GM12872 (cell line): ENCODE measurements at regions not wholly inside any gene's neighbourhood (a gene's known extent, or its start where the extent isn't known, plus 50 kb on each side); places are given as distances from the start of the nearest gene placed in this dataset.

Experiments used
- TF ChIP-seq, protein P1 (sequence below): IDR thresholded peaks from 3 replicates; pipeline ENCODE4 v1.5.1; 2011; ENCODE audit warnings: low read depth, mild to moderate bottlenecking, low read length, moderate library complexity; ENCODE audit not compliant: insufficient read depth

DNA sequence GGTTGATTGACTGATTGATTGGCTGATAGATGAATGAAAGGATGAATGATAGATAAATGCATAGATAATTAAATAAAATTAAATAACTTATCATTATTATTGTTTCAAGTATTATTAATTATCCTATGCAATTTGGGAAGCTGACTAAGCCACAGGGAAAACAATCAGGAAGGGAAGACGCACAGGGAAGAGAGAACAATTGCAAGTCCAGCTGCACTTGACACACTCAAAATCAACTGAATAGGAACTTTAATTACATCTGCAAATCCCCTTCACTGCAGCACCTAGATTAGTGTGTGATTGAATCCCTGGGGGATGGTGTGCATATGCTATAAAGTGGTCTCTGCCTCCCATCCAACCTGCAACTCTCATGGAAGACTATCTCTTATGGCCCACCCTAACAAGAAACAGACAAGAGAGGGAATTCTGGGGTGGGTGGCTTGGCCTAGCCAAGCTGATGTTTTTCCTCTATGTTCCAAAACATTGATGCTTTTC lies 161.1 kb upstream of the FGGY start:
- TF ChIP-seq, protein P1, sequence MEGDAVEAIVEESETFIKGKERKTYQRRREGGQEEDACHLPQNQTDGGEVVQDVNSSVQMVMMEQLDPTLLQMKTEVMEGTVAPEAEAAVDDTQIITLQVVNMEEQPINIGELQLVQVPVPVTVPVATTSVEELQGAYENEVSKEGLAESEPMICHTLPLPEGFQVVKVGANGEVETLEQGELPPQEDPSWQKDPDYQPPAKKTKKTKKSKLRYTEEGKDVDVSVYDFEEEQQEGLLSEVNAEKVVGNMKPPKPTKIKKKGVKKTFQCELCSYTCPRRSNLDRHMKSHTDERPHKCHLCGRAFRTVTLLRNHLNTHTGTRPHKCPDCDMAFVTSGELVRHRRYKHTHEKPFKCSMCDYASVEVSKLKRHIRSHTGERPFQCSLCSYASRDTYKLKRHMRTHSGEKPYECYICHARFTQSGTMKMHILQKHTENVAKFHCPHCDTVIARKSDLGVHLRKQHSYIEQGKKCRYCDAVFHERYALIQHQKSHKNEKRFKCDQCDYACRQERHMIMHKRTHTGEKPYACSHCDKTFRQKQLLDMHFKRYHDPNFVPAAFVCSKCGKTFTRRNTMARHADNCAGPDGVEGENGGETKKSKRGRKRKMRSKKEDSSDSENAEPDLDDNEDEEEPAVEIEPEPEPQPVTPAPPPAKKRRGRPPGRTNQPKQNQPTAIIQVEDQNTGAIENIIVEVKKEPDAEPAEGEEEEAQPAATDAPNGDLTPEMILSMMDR, result no peak

DNA sequence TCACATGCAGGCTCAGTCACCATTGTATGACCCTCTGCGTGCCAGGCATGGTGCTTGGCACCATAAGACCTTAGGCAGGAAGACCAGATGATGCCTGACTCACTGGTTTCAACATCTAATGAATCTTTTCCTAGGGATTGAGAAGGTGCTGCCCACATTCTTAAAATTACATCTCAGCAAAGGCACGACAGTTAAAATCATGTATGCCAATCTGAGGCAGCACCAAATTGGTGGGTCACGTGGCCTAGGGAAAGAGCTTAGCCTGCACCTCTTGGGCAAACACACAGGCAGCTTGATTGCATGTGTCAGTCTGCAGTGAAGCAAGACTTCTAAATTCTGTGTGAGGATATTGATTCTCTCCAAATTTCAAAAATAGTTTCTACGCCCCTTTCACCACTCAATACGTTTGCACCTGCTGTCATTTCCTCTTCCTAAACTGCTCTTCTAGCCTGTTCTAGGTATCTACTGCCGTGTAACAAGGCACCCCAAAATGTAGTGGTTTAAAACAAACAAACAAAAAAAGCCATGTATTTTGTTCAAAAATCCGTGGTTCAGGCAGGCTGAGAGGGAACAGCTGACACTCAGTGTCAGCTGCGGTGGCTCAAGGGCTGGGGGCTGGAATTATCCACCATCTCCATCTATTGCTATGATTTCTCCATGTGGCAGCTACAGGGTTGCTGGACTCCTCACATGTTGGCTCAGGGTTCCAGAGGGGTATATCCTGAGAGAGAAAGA lies 160.2 kb upstream of the FGGY start:
- TF ChIP-seq, protein P1, result no peak

DNA sequence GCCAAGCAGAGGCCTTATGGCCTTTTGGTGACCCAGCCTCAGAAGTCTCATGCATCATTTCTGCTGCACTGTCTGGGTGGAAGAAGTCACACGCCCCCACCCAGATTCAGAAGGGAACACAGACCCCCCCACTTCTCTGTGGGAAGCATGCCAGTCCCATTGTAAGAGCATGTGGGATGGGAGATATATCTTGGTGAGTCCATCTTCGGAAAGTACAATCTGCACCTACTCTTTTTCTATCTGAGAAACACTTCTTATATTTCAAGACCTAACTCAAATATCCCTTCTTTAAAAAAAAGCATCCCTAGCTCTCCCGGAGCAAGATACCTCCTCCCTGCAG lies 159.6 kb upstream of the FGGY start:
- TF ChIP-seq, protein P1, result no peak

DNA sequence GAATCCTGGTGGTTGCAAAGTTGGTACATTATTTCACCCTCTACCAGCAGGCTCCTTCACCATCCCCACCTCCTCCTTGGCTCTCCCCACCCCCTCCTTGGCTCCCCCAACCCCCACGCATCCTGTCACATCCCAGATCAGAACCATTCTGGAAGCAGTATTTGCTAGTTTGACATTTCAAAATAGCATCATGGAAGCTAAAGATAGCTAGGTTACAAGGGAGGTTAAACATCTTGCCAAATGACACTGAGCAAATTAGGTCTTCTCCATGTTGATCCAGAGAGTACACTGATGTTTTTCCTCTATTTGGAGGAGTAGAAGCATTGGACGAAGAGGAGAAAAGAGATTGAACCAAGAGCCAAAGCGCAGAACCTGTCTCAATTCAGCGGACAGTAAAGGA lies 158.9 kb upstream of the FGGY start:
- TF ChIP-seq, protein P1, result no peak

DNA sequence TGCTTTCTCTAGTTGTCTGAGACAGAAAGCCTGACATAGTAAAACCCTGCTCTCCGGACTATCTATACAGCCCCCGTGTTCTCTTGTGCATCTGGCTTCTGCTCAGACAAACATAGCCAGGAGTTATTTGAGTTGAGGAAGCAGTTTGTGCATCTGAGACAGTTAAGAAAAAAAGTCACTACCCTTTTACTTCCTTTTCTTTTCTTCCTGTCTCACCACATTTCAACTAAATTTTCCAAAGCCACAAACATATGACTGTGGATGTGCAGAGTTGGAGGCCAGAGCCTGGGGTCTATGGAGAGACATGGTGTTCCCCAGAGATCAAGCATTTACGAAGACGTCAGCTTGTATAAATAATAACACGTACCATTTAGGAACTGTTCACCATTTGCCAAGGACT lies 158.5 kb upstream of the FGGY start:
- TF ChIP-seq, protein P1, result no peak

DNA sequence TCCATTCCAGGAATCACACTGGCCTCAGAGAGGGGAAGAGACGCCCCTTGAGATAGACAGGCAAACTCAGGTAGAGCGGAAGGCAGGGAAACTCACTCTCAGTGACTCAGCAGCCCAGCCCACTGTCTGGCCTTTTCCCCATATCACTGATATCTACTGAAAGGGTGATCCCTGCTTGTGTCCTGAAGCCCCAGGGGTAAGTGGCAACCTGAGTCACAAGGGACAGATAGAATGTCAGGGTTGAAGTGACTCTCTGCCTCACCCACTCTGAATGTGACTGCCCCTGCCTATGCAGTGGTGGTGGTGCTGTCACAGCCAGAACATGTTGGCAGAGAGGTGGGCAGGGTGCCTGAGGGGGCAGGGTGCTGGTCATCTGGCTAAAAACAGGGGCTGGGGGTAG lies 157.5 kb upstream of the FGGY start:
- TF ChIP-seq, protein P1, result no peak

DNA sequence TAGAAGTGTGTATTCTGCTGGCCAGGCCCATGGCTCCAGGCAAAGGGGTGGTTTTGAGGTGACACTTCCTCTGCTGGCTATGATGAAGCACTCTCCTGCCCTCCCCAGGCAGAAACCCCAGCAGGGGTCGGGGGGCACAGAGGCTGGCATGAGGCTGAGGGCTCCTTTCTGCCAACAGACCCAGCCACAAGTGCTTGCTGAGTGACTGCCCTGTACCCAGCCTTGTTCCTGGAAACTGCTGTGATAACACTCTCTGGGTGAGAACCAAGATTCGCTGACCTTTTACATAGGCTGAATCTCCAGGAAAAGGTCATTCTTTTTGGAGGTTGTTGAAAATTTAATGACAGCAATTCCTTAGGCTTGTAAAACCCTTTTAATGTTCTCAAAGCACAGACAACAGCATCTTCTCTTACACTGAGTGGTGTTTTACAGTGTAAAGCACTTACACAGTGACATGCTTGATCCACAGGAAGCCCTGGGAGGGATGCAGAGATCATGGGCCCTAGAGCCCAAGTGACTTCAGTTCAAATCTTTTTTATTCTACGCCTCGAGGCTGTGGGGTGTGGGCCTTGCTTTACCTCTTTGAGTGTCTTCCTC lies 155.5 kb upstream of the FGGY start:
- TF ChIP-seq, protein P1, result no peak
